ENCODE measurements at regions not wholly inside any gene's neighbourhood (a gene's known extent, or its start where the extent isn't known, plus 50 kb on each side); places are given as distances from the start of the nearest gene placed in this dataset.

DNA sequence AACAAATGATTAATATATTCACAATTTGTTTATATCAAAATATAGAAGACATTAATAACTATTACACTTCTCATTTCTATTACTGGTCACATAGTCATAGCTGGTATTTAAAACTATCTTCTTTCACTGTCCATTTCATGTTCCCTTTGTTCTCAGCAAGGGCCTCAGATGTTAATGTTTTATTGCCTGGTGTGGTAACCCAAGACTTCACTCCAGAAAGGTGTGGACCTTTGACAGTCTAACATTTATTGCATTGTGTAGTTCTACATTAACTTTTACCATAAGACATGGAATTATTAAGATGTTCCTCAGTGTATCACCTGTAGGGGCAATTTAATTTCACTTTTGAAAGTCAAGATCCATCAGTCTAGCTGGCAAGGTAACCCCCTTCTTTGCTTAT is 691.3 kb downstream of the SQOR start (continued):
- no peak for TF ChIP-seq HMGXB4 (CRISPR knock-in tag; IDR thresholded peaks at IDR 0.05)
- TF ChIP-seq SP1 (CRISPR knock-in tag; conservative IDR thresholded peaks at IDR 0.05), result no peak
- TF ChIP-seq, protein P1, sequence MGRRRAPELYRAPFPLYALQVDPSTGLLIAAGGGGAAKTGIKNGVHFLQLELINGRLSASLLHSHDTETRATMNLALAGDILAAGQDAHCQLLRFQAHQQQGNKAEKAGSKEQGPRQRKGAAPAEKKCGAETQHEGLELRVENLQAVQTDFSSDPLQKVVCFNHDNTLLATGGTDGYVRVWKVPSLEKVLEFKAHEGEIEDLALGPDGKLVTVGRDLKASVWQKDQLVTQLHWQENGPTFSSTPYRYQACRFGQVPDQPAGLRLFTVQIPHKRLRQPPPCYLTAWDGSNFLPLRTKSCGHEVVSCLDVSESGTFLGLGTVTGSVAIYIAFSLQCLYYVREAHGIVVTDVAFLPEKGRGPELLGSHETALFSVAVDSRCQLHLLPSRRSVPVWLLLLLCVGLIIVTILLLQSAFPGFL (CRISPR knock-in tag; IDR thresholded peaks at IDR 0.05; ENCODE audit: borderline replicate concordance), result no peak
- no peak for TF ChIP-seq PRDM15 (CRISPR knock-in tag; IDR thresholded peaks at IDR 0.05)
- TF ChIP-seq NR1H2 (CRISPR knock-in tag; IDR thresholded peaks at IDR 0.05), result no peak

DNA sequence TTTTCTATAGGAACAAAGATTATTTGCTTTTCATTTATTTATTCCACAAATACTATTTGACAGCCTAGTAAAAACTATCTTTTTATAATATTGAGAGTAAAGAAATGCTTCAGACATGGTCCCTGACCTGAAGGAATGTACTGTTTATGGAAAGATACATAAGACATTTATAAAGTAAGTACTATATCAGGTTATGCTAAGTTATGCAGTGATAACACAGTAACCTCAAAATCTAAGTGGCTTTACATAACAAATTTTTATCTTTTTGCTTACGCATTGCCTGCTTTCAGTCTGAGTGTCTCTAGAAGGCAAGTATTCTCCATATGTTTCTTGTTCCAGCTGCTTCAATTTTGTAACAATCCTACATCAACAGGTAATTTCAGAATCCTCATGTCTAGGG is 694.0 kb downstream of the SQOR start:
- no peaks in the 10 kb centered on the region for H3K9me3 Mint-ChIP-seq
- no peak for ATAC-seq
- no peaks in the 10 kb centered on the region for H3K36me3 Mint-ChIP-seq
- POLR2A ChIA-PET, result no interaction called here
- no peaks in the 10 kb centered on the region for H3K27me3 Mint-ChIP-seq (ENCODE audit: low read depth)
- 0 out of 2 replicates have a peak, but pooled peaks cover 4% of the 10 kb centered on the region for H3K4me1 Mint-ChIP-seq
- no peak overlapping the region for H3K27ac Mint-ChIP-seq
- CTCF ChIA-PET, result no interaction called here
- DNase-seq (ENCODE audit: low spot score), result no peak
- TF ChIP-seq NFATC4 (CRISPR knock-in tag; IDR thresholded peaks at IDR 0.05) (no peak), TEAD1 (CRISPR knock-in tag; IDR thresholded peaks at IDR 0.05) (no peak), GABPB1 (CRISPR knock-in tag; IDR thresholded peaks at IDR 0.05) (no peak), FOXP1 (CRISPR knock-in tag; IDR thresholded peaks at IDR 0.05; ENCODE audit: borderline replicate concordance) (no peak), JUN (CRISPR knock-in tag; IDR thresholded peaks at IDR 0.05) (no peak), SMAD4 (CRISPR knock-in tag; IDR thresholded peaks at IDR 0.05) (no peak), MLX (CRISPR knock-in tag; IDR thresholded peaks at IDR 0.05) (no peak), RELA (CRISPR knock-in tag; IDR thresholded peaks at IDR 0.05; ENCODE audit: borderline replicate concordance) (no peak), ETV6 (CRISPR knock-in tag; IDR thresholded peaks at IDR 0.05) (no peak), ZNF423 (CRISPR knock-in tag; IDR thresholded peaks at IDR 0.05) (no peak), TEAD4 (CRISPR knock-in tag; IDR thresholded peaks at IDR 0.05) (no peak), EMX1 (CRISPR knock-in tag; IDR thresholded peaks at IDR 0.05) (no peak), KAT7 (CRISPR knock-in tag; IDR thresholded peaks at IDR 0.05; ENCODE audit: borderline replicate concordance) (no peak), FOXP4 (CRISPR knock-in tag; IDR thresholded peaks at IDR 0.05) (no peak), ZNF671 (CRISPR knock-in tag; IDR thresholded peaks at IDR 0.05) (no peak), JAZF1 (CRISPR knock-in tag; IDR thresholded peaks at IDR 0.05) (no peak), ZNF396 (CRISPR knock-in tag; IDR thresholded peaks at IDR 0.05; ENCODE audit: borderline replicate concordance) (no peak)
- no peak overlapping the region for H3K4me3 Mint-ChIP-seq

Data from WTC11 (cell line).